Head of caudate nucleus (tissue), 42 donors: ENCODE measurements at regions not wholly inside any gene's neighbourhood (a gene's known extent, or its start where the extent isn't known, plus 50 kb on each side); places are given as distances from the start of the nearest gene placed in this dataset.

Source experiments
- DNase-seq, 42 donors: peaks; one replicate each; pipeline versions ENCODE4 v3.0.0 to v3.0.0-alpha.2; 2020 to 2021; ENCODE audit warnings: mixed read lengths in 7 of 42
- intact Hi-C: fragments of 100-400 bp; cut with DNase I; formaldehyde crosslinking; loops from one replicate; pipeline ENCODE4 v1.15.0; 2022

DNA sequence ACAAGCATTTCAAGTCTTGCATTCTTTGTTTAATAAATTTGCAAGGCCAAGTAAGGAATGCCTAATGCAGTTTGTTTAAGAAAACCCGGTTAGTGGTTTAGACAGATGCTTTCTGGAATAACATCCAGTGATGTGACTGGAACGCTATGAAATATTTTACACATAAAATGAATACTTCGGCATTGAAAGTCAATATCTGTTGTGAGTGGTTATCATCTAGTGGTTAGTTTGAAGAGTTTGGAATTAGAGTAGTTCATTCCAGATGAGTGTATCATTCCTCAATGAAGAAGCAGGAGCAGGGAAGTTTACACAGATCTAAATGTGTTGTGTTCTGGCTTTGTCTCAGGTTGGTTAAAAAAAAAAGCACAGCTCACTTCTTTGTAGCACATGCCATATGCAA, 608.0 kb upstream of the PIK3C3 start:
- no peak for DNase-seq
- intact Hi-C loops: no loop called here

DNA sequence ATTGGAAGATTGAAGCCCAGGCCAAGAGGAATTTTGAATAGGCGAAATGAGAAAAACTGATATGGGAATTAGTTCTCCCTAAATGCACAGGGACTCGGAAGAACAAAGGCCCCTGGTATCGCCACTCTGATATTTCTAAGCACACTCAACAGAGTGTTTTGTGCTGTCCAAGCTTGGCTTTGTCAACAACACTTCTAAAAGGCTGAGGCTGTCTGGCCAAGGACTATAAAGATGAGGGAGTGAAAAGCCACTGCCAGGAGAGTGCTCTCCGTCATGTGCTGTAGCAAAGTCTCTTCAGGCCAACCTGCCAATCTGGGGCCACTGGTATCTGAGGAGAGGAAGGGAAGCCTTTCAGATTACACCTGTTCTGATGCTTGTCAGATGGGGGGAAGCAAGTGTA, 611.2 kb upstream of the PIK3C3 start:
- DNase-seq: no peak
- intact Hi-C loops: no loop called here

DNA sequence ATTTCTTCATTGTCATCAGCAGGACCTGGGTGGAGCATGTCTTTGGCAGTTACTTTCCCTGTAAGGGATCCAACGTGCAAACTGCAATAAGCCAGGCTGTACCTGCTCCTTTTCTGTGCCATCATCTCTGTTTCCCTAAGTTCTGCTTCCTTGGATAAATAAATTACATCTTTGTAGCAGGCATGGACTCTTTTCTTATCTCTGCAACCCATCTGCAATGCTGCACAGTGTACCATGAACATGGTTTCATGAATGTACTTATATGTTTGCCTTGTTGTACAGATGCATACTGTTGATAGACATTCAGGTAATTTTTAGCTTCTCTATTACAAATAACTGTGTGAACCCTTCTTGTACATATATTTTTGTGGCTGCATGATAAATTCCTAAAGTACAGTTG, 616.7 kb upstream of the PIK3C3 start:
- DNase-seq: no peak
- intact Hi-C loops: no loop called here

DNA sequence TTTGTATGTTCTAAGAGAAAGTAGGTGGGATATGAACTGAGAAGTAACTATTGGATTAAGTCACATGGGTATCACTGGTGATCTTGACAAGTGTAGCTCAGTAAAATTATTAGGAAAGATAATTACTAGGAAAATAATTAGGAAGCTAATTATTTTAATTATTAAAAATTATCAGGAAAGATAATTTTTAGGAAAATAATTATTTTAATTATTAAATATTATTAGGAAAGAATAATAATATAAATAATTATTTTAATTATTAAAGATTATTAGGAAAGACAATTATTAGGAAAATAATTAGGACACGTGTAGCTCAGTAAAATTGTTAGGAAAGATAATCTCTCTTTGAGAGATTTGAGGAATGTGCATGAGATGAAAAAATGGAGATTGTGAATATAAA, 623.4 kb upstream of the PIK3C3 start:
- intact Hi-C loops: no loop called here
- no peak for DNase-seq

DNA sequence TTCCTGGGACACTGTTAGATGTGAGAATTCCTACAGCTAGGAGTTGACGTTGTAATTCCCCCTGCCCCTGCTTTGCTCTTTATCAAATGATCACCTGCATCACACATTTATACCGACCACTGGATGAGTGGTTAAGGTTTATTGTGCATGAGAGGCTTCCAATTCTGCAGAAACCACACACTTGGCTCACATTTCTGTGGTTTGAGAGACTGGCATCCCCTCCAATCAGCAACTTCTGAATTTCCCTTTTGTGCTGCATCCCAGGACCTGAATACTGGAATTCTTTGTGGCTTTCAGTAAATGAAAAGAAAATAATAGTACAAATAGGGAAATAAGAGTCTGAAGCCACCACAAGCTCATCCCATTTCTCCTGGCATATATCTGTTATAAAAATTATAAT, 628.7 kb upstream of the PIK3C3 start:
- intact Hi-C loops: no loop called here
- DNase-seq: no peak

DNA sequence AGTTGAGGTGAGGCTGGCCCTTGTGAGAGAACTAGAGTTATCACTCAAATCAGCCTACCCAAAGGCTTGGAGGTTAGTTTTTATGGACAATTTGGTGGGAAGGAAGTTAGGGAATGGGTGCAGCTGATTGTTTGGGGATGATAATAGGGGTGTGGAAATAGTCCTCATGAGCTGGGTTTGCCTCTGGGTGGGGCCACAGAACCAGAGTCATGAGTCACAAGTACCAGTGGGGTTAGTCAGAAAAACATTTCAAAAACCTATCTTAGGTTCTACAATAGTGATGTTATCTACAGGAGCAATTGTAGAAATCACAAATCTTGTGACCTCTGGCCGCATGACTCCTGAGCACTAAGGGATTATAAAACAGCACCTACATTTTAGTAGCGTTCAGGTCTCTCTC, 630.1 kb upstream of the PIK3C3 start:
- intact Hi-C loops: no loop called here
- no peak for DNase-seq

DNA sequence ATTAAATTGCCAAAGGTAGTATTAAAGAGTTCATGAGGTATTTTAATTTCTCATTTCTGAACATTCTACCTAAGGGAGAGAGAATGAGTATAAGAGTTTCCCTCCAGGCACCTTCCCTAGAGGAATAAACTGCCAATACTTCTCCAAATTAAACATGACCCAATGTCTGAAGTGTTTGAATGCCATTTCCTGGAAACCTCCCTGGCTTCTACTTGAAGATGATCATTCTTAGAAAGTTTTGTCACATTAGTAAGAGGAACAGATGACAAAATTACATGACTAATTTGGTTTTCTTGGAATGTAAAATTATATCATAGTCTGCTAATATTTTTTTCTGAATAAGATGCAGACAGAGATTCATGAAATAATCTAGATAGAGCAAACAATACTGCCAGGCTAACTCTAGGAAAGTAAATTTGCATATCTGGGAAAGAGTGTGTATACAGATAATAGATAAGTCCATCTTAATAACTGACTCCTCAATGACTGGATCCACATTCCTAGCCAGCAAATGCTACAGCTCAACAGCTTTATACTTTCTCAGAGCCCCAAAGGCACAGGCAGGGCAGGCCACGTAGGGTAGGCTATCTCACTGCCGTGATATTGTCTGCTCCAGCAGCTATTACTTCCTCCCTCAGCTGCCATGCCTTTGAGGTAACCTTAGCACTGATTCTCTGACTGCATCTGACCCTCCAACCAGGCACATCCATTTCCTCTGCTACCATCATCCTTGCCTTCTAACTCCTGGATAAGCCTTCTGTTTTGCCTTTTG, 630.8 kb upstream of the PIK3C3 start:
- intact Hi-C loops: no loop called here
- no peak for DNase-seq

DNA sequence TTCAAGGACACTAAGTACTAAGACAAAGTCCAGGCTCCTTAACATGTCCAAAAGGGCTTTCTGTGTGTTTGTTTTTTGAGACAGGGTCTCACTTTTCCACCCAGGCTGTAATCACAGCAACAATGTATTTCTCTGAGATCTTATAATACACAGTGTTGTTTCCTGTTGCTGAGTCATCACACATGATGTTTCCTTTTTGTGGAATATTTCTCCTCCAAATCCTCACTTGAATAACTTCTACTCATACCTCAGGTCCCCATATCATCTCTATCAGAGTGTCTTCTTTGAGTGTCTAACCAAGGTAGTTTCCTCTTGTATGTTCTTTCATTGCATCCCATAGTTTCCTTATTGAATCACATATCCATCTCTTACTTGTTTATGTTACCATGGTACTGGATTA, 632.0 kb upstream of the PIK3C3 start:
- intact Hi-C loops: no loop called here
- no peak for DNase-seq

DNA sequence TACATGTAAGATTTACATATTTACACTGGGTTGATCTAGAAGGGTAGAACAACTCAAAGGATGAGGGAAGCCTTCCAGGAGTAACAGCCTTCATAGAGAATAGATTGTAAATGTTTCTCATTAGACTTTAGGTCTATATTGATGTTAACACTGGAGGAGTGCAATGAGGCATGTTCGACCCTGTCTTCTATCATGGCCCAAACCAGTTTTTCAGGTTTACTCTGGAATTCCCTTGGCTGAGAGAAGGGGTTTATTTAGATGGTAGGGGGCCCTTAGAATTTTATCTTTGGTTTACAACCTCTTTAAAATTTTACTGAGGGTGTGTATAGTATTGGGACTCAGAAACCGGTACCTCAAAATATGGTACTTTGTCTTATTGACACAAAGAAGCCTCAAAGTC, 634.9 kb upstream of the PIK3C3 start:
- no peak for DNase-seq
- intact Hi-C loops: no loop called here

DNA sequence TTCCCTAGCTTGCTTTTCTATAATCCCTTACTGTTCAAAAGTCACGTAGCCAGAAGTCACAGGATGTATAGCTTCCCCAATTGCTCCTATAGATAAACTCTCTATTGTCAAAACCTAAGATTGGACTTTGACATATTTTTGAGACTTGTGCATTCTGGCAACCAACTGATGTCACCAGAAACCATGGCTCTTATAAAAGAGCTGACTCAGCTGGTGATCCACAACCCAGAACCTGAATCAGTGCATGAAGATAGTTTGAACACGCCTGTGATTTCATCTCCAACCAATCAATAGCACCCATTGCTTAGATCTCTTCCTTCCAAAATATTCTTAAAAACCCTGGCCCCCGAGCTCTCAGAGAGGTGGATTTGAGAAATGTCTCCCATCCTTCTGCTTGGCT, 639.9 kb upstream of the PIK3C3 start:
- DNase-seq: no peak
- intact Hi-C loops: no loop called here

DNA sequence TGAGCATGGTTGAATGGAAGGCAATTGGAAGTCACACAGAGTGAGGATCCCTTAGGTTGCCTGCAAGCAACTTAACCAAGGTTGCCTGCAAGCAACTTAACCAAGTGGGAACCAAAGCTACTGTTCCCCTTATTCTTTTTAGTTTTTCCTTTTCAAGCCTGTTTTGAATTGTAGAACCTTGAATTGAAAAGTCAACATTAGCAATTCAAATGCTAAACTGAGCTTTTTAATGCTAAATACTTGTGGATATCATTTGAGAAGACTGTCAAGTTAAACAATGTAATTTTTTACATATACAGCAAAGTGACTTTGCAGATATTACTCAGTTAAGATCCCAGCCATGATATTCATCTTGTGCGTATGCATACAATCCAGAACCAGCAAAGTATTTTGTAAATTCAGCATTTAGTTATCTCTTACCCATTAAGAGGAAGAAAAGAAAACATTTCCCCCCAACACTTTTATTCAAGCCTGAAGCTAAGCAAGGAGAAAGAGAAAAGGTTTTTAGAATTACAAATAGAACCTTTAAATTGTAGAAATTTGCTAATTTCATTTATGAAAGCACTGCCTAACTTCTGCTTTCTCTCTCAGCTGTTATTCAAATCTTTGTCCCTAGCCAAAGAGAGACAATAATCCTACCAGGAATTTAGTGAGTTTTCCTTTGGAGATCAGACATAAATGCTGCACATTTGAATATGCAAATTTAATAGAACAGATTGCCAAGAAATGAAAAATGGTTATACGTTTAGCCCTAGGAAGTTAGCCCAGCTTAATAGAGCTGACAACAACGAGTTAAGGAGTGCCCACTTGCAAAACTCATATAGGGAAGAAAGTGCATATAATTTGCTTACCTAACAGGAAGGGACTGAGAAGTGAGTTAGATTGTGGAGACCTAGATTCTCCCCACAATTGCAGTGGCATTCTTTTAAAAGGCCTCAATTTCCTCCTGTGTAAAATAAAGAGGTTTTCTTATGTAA, 643.2 kb upstream of the PIK3C3 start:
- intact Hi-C loops: no loop called here
- no peak for DNase-seq

DNA sequence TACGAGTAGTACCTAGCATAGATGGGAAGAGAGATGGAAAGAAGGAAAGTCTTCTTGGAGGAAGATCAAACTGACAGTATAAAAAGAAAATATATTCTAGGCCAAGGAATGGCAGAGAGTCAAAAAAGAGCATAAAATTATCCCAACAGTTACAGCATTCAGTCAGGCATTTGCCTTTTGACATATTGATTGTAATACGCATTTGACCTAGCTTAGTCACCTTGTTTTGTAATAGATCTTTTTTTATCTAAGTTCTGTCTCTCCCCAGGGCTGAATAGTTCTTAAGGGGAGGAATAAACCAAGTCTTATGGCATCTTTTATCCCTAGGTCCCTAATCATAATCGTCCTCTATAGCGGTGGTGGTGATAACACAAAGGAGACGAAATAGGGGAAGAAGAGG, 657.3 kb upstream of the PIK3C3 start:
- intact Hi-C loops: no loop called here
- no peak for DNase-seq

DNA sequence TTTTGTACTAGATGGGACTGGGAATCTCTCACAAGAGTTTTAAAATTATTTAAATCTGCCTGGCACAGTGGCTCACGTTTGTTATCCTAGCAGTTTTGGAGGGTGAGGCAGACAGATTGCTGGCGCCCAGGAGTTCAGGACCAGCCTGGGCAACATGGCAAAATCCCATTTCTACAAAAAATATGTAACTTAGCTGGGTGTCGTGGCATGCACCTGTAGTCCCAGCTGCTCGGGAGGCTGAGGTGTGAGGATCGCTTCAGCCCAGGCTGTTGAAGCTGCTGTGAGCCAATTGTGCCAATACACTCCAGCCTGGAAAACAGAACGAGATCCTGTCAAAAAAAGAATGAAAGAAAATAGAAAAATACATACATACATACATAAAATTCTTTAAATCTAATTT, 685.7 kb upstream of the PIK3C3 start:
- intact Hi-C loops: no loop called here
- DNase-seq: no peak

DNA sequence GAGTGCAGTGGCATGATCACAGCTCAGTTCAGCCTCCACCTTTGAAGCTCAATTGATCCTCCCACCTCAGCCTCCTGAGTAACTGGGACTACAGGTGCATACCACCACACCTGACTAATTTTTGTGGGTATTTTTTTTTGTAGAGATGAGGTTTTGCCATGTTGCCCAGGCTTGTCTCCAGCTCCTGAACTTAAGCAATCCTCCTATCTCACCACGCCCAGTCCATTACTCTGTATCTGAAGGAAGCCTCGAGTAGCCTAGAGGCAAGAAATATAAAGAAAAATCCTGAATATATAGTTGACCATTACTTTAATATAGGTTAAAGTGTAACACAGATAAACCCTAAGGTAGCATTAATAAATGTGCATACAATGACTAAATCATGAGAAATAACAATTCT, 686.8 kb upstream of the PIK3C3 start:
- intact Hi-C loops: no loop called here
- DNase-seq: no peak

DNA sequence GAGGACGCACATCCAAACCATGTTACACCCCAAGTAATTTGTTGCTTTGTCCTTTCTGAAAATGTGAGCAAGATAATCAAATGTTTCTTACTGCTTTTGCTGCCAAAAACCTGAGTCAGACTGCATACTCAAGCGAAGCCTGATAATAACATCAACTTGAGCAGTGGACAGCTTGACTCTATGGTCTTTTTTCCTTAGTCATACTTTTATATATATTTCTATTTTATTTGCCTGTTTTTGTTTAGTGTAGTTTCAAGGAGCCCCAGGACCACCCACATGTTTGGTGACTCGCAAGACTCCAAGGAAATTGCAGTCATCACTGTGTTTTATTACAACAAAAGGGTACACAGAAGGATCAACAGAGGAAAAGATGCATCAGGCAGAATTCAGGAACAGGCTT, 688.4 kb upstream of the PIK3C3 start:
- no peak for DNase-seq
- intact Hi-C loops: no loop called here

DNA sequence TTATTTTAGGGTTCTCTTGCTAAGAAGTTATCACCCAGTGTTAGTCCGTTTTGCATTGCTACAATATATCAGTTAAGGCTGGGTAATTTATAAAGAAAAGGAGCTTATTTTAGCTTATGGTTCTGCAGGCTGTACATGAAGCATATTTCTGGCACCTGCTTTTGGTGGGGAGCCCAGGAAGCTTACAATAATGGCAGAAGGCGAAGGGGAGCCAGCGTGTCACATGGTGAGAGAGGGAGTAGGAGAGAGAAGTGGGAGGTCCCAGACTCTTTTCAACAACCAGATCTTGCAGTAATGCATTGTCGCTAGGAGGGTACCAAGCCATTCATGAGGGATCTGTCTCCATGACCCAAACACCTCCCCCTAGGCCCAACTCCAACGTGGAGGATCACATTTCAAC, 688.8 kb upstream of the PIK3C3 start:
- intact Hi-C loops: no loop called here

DNA sequence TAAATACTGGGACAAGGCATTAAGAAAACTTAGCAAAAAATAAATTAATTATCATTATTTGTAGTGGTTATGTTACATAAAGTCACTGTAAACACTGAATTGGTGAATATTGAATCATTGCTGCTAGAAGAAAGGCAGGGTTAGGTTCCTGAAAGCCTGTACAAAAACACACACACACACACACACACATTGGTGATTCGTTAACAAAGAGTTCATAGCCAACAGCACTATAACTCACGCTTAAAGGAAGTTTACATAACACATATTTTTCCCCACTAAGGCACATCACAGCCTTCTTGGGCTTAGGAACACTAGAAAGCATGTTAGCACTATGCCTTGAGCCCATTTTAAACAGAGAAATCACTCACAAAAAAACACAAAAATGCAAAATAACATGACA, 690.0 kb upstream of the PIK3C3 start:
- DNase-seq: no peak
- intact Hi-C loops: no loop called here

More for the DNA sequence above, 688.8 kb upstream of the PIK3C3 start:
- DNase-seq: no peak

DNA sequence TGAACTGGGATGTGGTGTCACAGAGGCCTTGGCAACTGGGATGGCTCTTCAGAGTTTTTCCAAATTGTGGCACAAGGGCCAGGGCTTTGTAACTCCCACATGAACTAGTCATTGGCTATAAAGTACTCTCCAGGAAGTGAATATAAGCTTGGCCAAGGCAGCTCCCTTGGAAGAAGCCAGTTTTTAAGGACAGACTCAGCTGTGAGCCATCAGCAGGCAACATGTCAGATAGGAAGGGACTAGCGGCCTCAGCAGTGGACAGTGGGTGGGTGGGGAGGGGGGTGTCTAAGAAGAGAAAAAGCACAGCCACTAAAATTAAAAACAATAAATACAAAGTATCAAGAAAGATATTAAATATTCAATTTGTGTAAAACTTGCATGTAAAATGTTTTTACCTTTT, 691.1 kb upstream of the PIK3C3 start:
- intact Hi-C loops: no loop called here
- no peak for DNase-seq

DNA sequence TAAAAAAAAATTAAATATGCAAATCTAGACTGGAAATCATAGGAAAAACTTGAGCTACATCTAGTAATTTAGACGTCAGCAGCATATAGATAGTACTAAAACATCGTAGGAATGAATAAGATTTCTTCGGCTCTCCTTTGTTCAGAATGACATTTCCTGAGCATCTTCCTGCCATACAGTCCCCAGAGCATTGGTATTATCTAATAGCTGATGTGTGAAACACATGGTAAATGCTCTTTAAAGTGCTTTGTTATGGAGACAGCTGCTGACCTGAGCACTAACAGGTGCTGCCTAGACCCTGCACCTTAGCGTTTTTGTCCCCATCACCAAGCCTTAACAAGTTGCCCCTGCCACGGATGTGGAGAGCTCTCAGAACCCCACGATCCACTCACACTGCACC, 692.3 kb upstream of the PIK3C3 start:
- DNase-seq: no peak
- intact Hi-C loops: no loop called here

DNA sequence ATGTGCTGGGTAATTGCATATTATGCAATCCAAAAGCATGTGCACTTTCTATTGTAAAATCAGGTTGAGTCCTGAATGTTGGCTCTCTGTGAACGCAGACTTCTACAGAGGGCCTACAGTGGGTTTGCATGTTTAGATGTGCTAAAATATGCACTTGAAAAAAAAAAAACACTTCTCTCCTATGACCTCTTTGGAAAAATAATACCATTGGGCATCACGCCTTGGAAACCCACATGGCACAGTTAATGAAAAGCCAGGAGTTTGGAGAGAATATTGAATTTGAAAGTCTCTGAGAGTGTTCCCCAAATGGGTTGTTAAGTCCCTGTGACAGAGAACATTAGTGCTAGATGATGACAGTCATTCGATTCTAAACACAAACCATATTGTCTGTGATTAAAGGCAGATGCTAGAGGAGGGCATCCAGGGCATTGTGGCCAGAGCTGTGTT, 710.4 kb upstream of the PIK3C3 start:
- intact Hi-C loops: no loop called here
- no peak for DNase-seq

DNA sequence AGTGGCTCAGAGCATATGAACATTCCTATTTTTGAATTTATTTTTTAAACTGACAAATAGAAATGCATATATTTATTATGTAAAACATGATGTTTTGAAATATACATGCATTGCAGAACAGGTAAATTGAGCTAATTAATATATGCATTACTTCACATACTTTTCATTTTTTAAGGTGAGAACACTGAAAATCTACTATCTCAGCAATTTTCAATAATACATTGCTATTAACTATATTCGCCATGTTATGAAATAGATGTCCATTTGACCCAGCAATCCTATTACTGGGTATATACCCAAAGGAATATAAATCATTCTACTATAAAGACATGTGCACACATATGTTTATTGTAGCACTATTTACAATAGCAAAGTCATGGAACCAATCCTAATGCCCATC, 717.7 kb upstream of the PIK3C3 start:
- no peak for DNase-seq
- intact Hi-C loops: no loop called here
